BJ (cell line): ENCODE measurements at regions not wholly inside any gene's neighbourhood (a gene's known extent, or its start where the extent isn't known, plus 50 kb on each side); places are given as distances from the start of the nearest gene placed in this dataset.
A peak's percentile ranks its signal among the peaks of the same experiment; 100 is the strongest.

Experiments used
- CTCF ChIA-PET: fragments of 350-600 bp; formaldehyde crosslinking; extraction: SDS; loops from one replicate; lab custom pipeline; 2021; ENCODE audit warnings: antibody characterized with exemption, inconsistent platforms; lab: Yijun Ruan, JAX
- POLR2A ChIA-PET: fragments of 300-600 bp; sonication (Branson Sonifier 250); formaldehyde crosslinking; extraction: SDS; loops from one replicate; lab custom pipeline; 2021; ENCODE audit warnings: antibody characterized with exemption; lab: Charles Lee
- DNase-seq: peaks from one replicate; pipeline ENCODE4 v3.0.0-alpha.2; 2011; ENCODE audit warnings: low read depth
- H3K27me3 ChIP-seq: 2 replicates; pipeline ENCODE4 v1.6.0; 2011; ENCODE audit warnings: low read length; ENCODE audit not compliant: control insufficient read depth, insufficient read depth
- H3K36me3 ChIP-seq: 2 replicates; pipeline ENCODE4 v1.5.1; 2011; ENCODE audit warnings: low read length; ENCODE audit not compliant: control insufficient read depth, insufficient read depth
- H3K4me3 ChIP-seq: 2 replicates; pipeline ENCODE4 v1.5.1; 2011; ENCODE audit warnings: low read depth, mild to moderate bottlenecking, control low read depth, low read length
- TF ChIP-seq, protein P1 (sequence below): IDR thresholded peaks from 2 replicates; pipeline ENCODE4 v1.5.1; 2011; ENCODE audit warnings: low read depth, mild to moderate bottlenecking, control low read depth, inconsistent platforms, low read length, moderate library complexity; ENCODE audit not compliant: insufficient read depth

DNA sequence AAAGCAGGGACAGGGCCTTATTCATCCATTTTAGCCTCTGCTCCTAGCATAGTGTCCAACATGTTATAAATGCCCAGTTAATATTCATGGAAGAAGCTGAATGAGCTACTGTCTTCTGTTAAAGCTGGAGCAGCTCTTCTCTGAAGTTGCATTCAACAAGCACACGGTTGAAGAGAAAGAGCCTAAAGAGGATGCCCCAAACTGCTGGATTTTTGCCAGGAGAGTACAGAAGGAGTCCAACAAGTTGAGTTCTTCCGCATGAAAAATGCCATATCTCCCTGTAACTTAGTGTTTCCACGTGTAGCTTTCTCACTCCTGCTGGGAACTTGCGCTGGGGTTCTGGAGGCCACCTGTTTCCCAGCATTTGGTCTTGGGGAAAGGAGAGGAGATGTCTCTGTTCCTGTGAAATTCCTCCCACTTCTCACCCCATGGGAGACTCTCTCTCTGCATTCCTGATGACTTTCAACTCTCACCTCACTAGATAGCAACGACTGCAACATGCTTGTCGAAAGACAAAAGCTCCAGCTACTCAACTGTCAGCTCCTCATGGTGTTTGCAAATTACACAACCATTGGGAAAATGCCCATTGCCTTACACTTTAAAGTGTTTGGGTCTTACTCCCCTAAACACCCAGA is 122.8 kb downstream of the KIF4B start:
- DNase-seq = no peak
- CTCF ChIA-PET = interaction anchor here (1.3 to 1.5 kb wide), 3 partner anchors 9 to 12 kb away, joined by 3 to 6 read pairs (median 5); no protein-coding TSS in a partner anchor
- POLR2A ChIA-PET = no interaction called here
- no peaks in the 10 kb centered on the region for H3K36me3 ChIP-seq
- no peaks in the 10 kb centered on the region; the same call in 1 of the 2 replicates for H3K27me3 ChIP-seq
- TF ChIP-seq, protein P1, sequence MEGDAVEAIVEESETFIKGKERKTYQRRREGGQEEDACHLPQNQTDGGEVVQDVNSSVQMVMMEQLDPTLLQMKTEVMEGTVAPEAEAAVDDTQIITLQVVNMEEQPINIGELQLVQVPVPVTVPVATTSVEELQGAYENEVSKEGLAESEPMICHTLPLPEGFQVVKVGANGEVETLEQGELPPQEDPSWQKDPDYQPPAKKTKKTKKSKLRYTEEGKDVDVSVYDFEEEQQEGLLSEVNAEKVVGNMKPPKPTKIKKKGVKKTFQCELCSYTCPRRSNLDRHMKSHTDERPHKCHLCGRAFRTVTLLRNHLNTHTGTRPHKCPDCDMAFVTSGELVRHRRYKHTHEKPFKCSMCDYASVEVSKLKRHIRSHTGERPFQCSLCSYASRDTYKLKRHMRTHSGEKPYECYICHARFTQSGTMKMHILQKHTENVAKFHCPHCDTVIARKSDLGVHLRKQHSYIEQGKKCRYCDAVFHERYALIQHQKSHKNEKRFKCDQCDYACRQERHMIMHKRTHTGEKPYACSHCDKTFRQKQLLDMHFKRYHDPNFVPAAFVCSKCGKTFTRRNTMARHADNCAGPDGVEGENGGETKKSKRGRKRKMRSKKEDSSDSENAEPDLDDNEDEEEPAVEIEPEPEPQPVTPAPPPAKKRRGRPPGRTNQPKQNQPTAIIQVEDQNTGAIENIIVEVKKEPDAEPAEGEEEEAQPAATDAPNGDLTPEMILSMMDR = no peak
- no peak overlapping the region for H3K4me3 ChIP-seq

GRCh38 chr5:155137683-155138082 is 124.1 kb downstream of the KIF4B start:
- Histone ChIP-seq H3K27me3 (no peaks in the 10 kb centered on the region; the same call in 1 of the 2 replicates), H3K36me3 (no peaks in the 10 kb centered on the region), H3K4me3 (no peak overlapping the region)
- CTCF ChIA-PET = interaction anchor here (1.3 to 2.9 kb wide), 4 partner anchors 8 to 169 kb away, joined by 3 to 12 read pairs (median 4); no protein-coding TSS in a partner anchor
- POLR2A ChIA-PET = no interaction called here
- no peak for DNase-seq
- TF ChIP-seq, protein P1 = no peak

DNA sequence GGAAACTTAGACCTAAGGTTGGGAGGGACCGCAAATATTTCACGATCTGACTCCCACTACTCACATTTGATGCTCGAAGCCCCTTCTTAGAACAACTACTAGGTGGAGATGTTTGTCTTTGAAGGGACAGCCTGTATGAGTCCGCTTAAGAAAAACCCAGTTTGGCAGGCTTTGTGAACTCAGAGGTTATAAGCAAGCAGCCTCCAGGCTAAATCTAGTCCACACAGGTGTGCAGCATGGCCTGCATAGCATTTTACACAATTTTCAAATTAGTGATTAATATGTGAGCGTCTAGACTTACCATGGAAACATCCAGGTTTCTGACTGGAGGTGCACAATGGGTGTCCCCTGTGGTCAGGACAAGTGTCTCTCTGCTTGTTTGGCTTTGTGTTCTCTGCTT is 127.1 kb downstream of the KIF4B start:
- DNase-seq = no peak
- ChIA-PET CTCF (interaction anchor here (0.9 to 1.5 kb wide), 6 partner anchors 64 to 1686 kb away, joined by 3 to 7 read pairs (median 4); no protein-coding TSS in a partner anchor), POLR2A (no interaction called here)
- H3K4me3 ChIP-seq = no peak overlapping the region
- no peaks in the 10 kb centered on the region; the same call in 1 of the 2 replicates for H3K27me3 ChIP-seq
- H3K36me3 ChIP-seq = no peaks in the 10 kb centered on the region
- TF ChIP-seq, protein P1 = no peak

DNA sequence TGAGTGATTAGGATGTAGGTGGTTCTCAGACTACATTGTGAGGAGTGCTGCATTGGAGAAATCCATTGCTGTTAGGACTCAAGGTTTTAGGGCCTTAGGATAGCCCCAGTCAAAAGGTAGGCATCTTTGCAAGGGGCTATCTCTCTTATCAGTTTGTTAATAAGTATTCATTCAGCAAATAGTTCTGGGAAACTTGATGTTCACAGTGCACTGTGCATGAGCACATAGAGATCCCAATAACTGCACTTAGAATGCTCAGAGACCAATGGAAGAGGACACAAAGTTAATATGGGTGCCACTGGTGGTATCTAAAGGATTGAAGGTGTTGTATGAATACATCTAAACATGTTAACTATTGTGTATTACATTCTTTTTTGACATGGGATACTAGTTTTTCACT is 131.4 kb downstream of the KIF4B start:
- CTCF ChIA-PET = no interaction called here
- Histone ChIP-seq H3K36me3 (no peaks in the 10 kb centered on the region), H3K4me3 (no peak overlapping the region), H3K27me3 (no peaks in the 10 kb centered on the region)
- DNase-seq = no peak
- POLR2A ChIA-PET = no interaction called here
- TF ChIP-seq, protein P1 = no peak

- TF ChIP-seq, protein P1 = peak; percentile 28
- Histone ChIP-seq H3K36me3 (no peaks in the 10 kb centered on the region), H3K4me3 (no peak overlapping the region), H3K27me3 (no peaks in the 10 kb centered on the region)
- ChIA-PET POLR2A (no interaction called here), CTCF (interaction anchor here (0.8 to 4.0 kb wide), 18 partner anchors 8 to 219 kb away, joined by 3 to 38 read pairs (median 4); no protein-coding TSS in a partner anchor)
- no peak for DNase-seq
These were observed 133.7 kb downstream of the KIF4B start for GRCh38 chr5:155147222-155147621.
